Keratinocyte (primary cell): ENCODE measurements at regions not wholly inside any gene's neighbourhood (a gene's known extent, or its start where the extent isn't known, plus 50 kb on each side); places are given as distances from the start of the nearest gene placed in this dataset.

Experiments used
- CTCF ChIP-seq, 3 experiments: IDR thresholded peaks in 1 of 3; conservative IDR thresholded peaks in 1 of 3; optimal IDR thresholded peaks in 1 of 3; 2 replicates in 2 of 3; 3 replicates in 1 of 3; pipeline versions ENCODE3 to v1.5.1; 2011; ENCODE audit warnings: low read length in 3 of 3, mild to moderate bottlenecking in 3 of 3, moderate library complexity in 2 of 3, control low read depth in 1 of 3, inconsistent platforms in 1 of 3; ENCODE audit not compliant: insufficient read depth in 2 of 3; ENCODE audit errors: extremely low read depth in 1 of 3
- EZH2 ChIP-seq: IDR thresholded peaks from one replicate; pipeline ENCODE4 v1.6.1; 2012; ENCODE audit warnings: inconsistent platforms, mild to moderate bottlenecking, low read length, moderate library complexity

GRCh38 chr10:36301539-36301938 lies 659.4 kb upstream of the FZD8 start:
- TF ChIP-seq CTCF (optimal IDR thresholded peaks at IDR 0.05 in 1 of 3, IDR thresholded peaks at IDR 0.05 in 1 of 3, conservative IDR thresholded peaks at IDR 0.05 in 1 of 3; ENCODE audit: extremely low read depth in 1 of 3, insufficient read depth in 2 of 3, low read length in 3 of 3): no peak
- TF ChIP-seq EZH2: no peak
